ENCODE measurements at regions not wholly inside any gene's neighbourhood (a gene's known extent, or its start where the extent isn't known, plus 50 kb on each side); places are given as distances from the start of the nearest gene placed in this dataset.

- intact Hi-C loops (cut with micrococcal nuclease; ENCODE audit: unreplicated experiment): no loop called here
- Mint-ChIP-seq H3K4me3 (ENCODE audit: low read depth, unreplicated experiment) (no peak overlapping the region), H3K36me3 (ENCODE audit: insufficient read depth, unreplicated experiment) (no peaks in the 10 kb centered on the region), H3K4me1 (ENCODE audit: low read depth, unreplicated experiment) (no peaks in the 10 kb centered on the region), H3K27ac (ENCODE audit: unreplicated experiment) (no peak overlapping the region), H3K27me3 (ENCODE audit: unreplicated experiment) (no peaks in the 10 kb centered on the region), H3K9me3 (ENCODE audit: low read depth, unreplicated experiment) (no peaks in the 10 kb centered on the region)
- no TSS peak for BruUV-seq (replicated peaks)
- CTCF ChIA-PET: no interaction called here
- DNase-seq: no peak
- no peak for TF ChIP-seq CTCF (IDR thresholded peaks at IDR 0.05; ENCODE audit: unreplicated experiment)
Measured at GRCh38 chr6:119501798-119502483, 152.4 kb upstream of the MAN1A1 start.

GRCh38 chr6:119499797-119500196 is 150.2 kb upstream of the MAN1A1 start:
- H3K4me1 Mint-ChIP-seq (ENCODE audit: low read depth, unreplicated experiment): no peaks in the 10 kb centered on the region
- no peaks in the 10 kb centered on the region for H3K9me3 Mint-ChIP-seq (ENCODE audit: low read depth, unreplicated experiment)
- CTCF ChIA-PET: no interaction called here
- intact Hi-C loops (cut with micrococcal nuclease; ENCODE audit: unreplicated experiment): no loop called here
- H3K36me3 Mint-ChIP-seq (ENCODE audit: insufficient read depth, unreplicated experiment): no peaks in the 10 kb centered on the region
- TF ChIP-seq CTCF (IDR thresholded peaks at IDR 0.05; ENCODE audit: unreplicated experiment): no peak
- H3K27ac Mint-ChIP-seq (ENCODE audit: unreplicated experiment): no peak overlapping the region
- BruUV-seq (replicated peaks): no TSS peak
- no peaks in the 10 kb centered on the region for H3K27me3 Mint-ChIP-seq (ENCODE audit: unreplicated experiment)
- DNase-seq: no peak
- H3K4me3 Mint-ChIP-seq (ENCODE audit: low read depth, unreplicated experiment): no peak overlapping the region

- CTCF ChIA-PET: no interaction called here
- Mint-ChIP-seq H3K27me3 (ENCODE audit: unreplicated experiment) (no peaks in the 10 kb centered on the region), H3K9me3 (ENCODE audit: low read depth, unreplicated experiment) (no peaks in the 10 kb centered on the region), H3K27ac (ENCODE audit: unreplicated experiment) (no peak overlapping the region), H3K4me3 (ENCODE audit: low read depth, unreplicated experiment) (no peak overlapping the region), H3K36me3 (ENCODE audit: insufficient read depth, unreplicated experiment) (no peaks in the 10 kb centered on the region), H3K4me1 (ENCODE audit: low read depth, unreplicated experiment) (peaks cover 14% of the 10 kb centered on the region)
- no TSS peak for BruUV-seq (replicated peaks)
- no peak for TF ChIP-seq CTCF (IDR thresholded peaks at IDR 0.05; ENCODE audit: unreplicated experiment)
- DNase-seq: no peak
- intact Hi-C loops (cut with micrococcal nuclease; ENCODE audit: unreplicated experiment): no loop called here
Measured at GRCh38 chr6:119497988-119498727, 148.6 kb upstream of the MAN1A1 start.

- no peaks in the 10 kb centered on the region for H3K27me3 Mint-ChIP-seq (ENCODE audit: unreplicated experiment)
- no peaks in the 10 kb centered on the region for H3K36me3 Mint-ChIP-seq (ENCODE audit: insufficient read depth, unreplicated experiment)
- peaks cover 2% of the 10 kb centered on the region for H3K9me3 Mint-ChIP-seq (ENCODE audit: low read depth, unreplicated experiment)
- intact Hi-C loops (cut with micrococcal nuclease; ENCODE audit: unreplicated experiment): no loop called here
- peaks cover 14% of the 10 kb centered on the region for H3K4me1 Mint-ChIP-seq (ENCODE audit: low read depth, unreplicated experiment)
- no peak overlapping the region for H3K27ac Mint-ChIP-seq (ENCODE audit: unreplicated experiment)
- no TSS peak for BruUV-seq (replicated peaks)
- no peak overlapping the region for H3K4me3 Mint-ChIP-seq (ENCODE audit: low read depth, unreplicated experiment)
- CTCF ChIA-PET: no interaction called here
- no peak for TF ChIP-seq CTCF (IDR thresholded peaks at IDR 0.05; ENCODE audit: unreplicated experiment)
- no peak for DNase-seq
Measured at GRCh38 chr6:119495230-119495683, 145.7 kb upstream of the MAN1A1 start.

Data from Calu3 (cell line).